ENCODE measurements at regions not wholly inside any gene's neighbourhood (a gene's known extent, or its start where the extent isn't known, plus 50 kb on each side); places are given as distances from the start of the nearest gene placed in this dataset.

GRCh38 chr6:132168961-132169360 is 217.8 kb upstream of the CCN2 start:
- TF ChIP-seq CTCF (IDR thresholded peaks at IDR 0.05) (no peak), EZH2 (IDR thresholded peaks at IDR 0.05; ENCODE audit: borderline replicate concordance, insufficient read depth, low read depth, low read length, poor library complexity, severe bottlenecking) (no peak)

Measured in B cell (primary cell).